Astrocyte of the spinal cord (primary cell): ENCODE measurements at regions not wholly inside any gene's neighbourhood (a gene's known extent, or its start where the extent isn't known, plus 50 kb on each side); places are given as distances from the start of the nearest gene placed in this dataset.

Experiments
- DNase-seq: peaks from one replicate; pipeline ENCODE4 v3.0.0; 2011; ENCODE audit warnings: low read depth, low spot score
- H3K4me3 ChIP-seq: 2 replicates; pipeline ENCODE4 v1.5.1; 2011; ENCODE audit warnings: low read depth, mild to moderate bottlenecking, low read length, moderate library complexity
- CTCF ChIP-seq: IDR thresholded peaks from 2 replicates; pipeline ENCODE4 v1.5.1; 2012; ENCODE audit warnings: low read depth, mild to moderate bottlenecking, low read length, inconsistent platforms
- in situ Hi-C: cut with HindIII; loops from 2 replicates; pipeline ENCODE4 v1.10.0; 2017; ENCODE audit warnings: low sequenced_read_pairs

- in situ Hi-C loops: no loop called here
- TF ChIP-seq CTCF: no peak
- DNase-seq: no peak
- no peak overlapping the region for H3K4me3 ChIP-seq
Observed at GRCh38 chr13:69178000-69178399, 929.6 kb upstream of the ATXN8OS start.

GRCh38 chr13:69168436-69168835, 939.2 kb upstream of the ATXN8OS start:
- in situ Hi-C loops: no loop called here
- no peak for TF ChIP-seq CTCF
- no peak for DNase-seq
- no peak overlapping the region for H3K4me3 ChIP-seq

- no peak for TF ChIP-seq CTCF
- H3K4me3 ChIP-seq: no peak overlapping the region
- DNase-seq: no peak
- in situ Hi-C loops: no loop called here
Observed at GRCh38 chr13:69155136-69155535, 952.5 kb upstream of the ATXN8OS start.

GRCh38 chr13:69142101-69142500, 965.5 kb upstream of the ATXN8OS start:
- in situ Hi-C loops: no loop called here
- H3K4me3 ChIP-seq: no peak overlapping the region
- no peak for TF ChIP-seq CTCF
- no peak for DNase-seq

GRCh38 chr13:69124996-69125395, 982.6 kb upstream of the ATXN8OS start:
- in situ Hi-C loops: no loop called here
- no peak overlapping the region for H3K4me3 ChIP-seq
- TF ChIP-seq CTCF: no peak
- DNase-seq: no peak

- TF ChIP-seq CTCF: no peak
- DNase-seq: no peak
- no peak overlapping the region for H3K4me3 ChIP-seq
- in situ Hi-C loops: no loop called here
Observed at GRCh38 chr13:69109891-69110525, 997.6 kb upstream of the ATXN8OS start.
